Type B pancreatic cell (in vitro differentiated cells): ENCODE measurements at regions not wholly inside any gene's neighbourhood (a gene's known extent, or its start where the extent isn't known, plus 50 kb on each side); places are given as distances from the start of the nearest gene placed in this dataset.
"Not testable (repeated sequence)": the region's sequence is repeated elsewhere in the genome, so short reads cannot be mapped to it uniquely, and the experiment has no call there.

Source experiments
- DNase-seq: peaks from one replicate; pipeline ENCODE4 v3.0.0; 2021; ENCODE audit warnings: mixed read lengths; ENCODE audit not compliant: unreplicated experiment; ENCODE audit errors: extremely low spot score
- H3K27ac Mint-ChIP-seq: 2 replicates; pipeline ENCODE4 v1.8.0; 2021; ENCODE audit warnings: mild to moderate bottlenecking, mixed read lengths
- H3K27me3 Mint-ChIP-seq: 2 replicates; pipeline ENCODE4 v1.8.0; 2021; ENCODE audit warnings: mixed read lengths
- H3K36me3 Mint-ChIP-seq: 2 replicates; pipeline ENCODE4 v1.8.0; 2021; ENCODE audit warnings: mixed read lengths
- H3K4me1 Mint-ChIP-seq: one replicate; pipeline ENCODE4 v1.8.0; 2021; ENCODE audit warnings: mixed read lengths; ENCODE audit not compliant: unreplicated experiment
- H3K4me3 Mint-ChIP-seq: 2 replicates; pipeline ENCODE4 v1.8.0; 2021; ENCODE audit warnings: mild to moderate bottlenecking, mixed read lengths
- H3K9me3 Mint-ChIP-seq: 2 replicates; pipeline ENCODE4 v1.8.0; 2021; ENCODE audit warnings: mixed read lengths
- TF ChIP-seq, protein P1 (sequence below): fragments of 200-600 bp; sonication (generic); conservative IDR thresholded peaks from 2 replicates; pipeline ENCODE4 v1.5.0; 2021; ENCODE audit warnings: antibody characterized with exemption, mild to moderate bottlenecking

DNA sequence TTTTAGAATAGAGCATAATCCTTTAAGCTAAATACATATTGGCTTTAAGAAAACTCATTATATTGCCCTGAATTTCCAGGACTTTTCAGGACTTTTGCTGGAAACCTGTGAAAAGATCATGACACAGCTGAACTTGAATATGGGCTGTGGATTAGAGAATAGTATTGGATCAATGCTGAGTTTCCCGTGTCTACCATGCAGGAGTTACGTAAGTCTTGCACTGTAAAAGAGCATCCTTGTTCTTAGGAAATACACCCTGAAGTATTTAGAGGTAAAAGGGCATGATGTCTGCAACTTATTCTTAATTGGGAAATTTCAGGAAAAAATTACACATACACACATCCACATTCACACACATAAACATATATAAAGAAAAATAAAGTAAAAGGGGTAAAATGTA lies 82.1 kb downstream of the ZFP36L2 start:
- TF ChIP-seq, protein P1, sequence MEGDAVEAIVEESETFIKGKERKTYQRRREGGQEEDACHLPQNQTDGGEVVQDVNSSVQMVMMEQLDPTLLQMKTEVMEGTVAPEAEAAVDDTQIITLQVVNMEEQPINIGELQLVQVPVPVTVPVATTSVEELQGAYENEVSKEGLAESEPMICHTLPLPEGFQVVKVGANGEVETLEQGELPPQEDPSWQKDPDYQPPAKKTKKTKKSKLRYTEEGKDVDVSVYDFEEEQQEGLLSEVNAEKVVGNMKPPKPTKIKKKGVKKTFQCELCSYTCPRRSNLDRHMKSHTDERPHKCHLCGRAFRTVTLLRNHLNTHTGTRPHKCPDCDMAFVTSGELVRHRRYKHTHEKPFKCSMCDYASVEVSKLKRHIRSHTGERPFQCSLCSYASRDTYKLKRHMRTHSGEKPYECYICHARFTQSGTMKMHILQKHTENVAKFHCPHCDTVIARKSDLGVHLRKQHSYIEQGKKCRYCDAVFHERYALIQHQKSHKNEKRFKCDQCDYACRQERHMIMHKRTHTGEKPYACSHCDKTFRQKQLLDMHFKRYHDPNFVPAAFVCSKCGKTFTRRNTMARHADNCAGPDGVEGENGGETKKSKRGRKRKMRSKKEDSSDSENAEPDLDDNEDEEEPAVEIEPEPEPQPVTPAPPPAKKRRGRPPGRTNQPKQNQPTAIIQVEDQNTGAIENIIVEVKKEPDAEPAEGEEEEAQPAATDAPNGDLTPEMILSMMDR = no peak
- H3K27me3 Mint-ChIP-seq = no peaks in the 10 kb centered on the region
- DNase-seq = no peak
- no peak overlapping the region for H3K27ac Mint-ChIP-seq
- no peaks in the 10 kb centered on the region for H3K36me3 Mint-ChIP-seq
- H3K4me1 Mint-ChIP-seq = peaks cover 26% of the 10 kb centered on the region
- no peaks in the 10 kb centered on the region for H3K9me3 Mint-ChIP-seq
- no peak overlapping the region for H3K4me3 Mint-ChIP-seq

GRCh38 chr2:43143756-43144155 lies 82.7 kb downstream of the ZFP36L2 start:
- Mint-ChIP-seq H3K36me3 (no peaks in the 10 kb centered on the region), H3K27me3 (no peaks in the 10 kb centered on the region), H3K4me1 (peaks cover 27% of the 10 kb centered on the region), H3K27ac (no peak overlapping the region), H3K9me3 (no peaks in the 10 kb centered on the region), H3K4me3 (no peak overlapping the region)
- TF ChIP-seq, protein P1 = no peak
- DNase-seq = no peak

GRCh38 chr2:43142921-43143438 lies 83.4 kb downstream of the ZFP36L2 start:
- no peak overlapping the region for H3K27ac Mint-ChIP-seq
- TF ChIP-seq, protein P1 = no peak
- no peak for DNase-seq
- no peaks in the 10 kb centered on the region for H3K27me3 Mint-ChIP-seq
- no peaks in the 10 kb centered on the region for H3K36me3 Mint-ChIP-seq
- H3K4me1 Mint-ChIP-seq = peaks cover 33% of the 10 kb centered on the region
- H3K4me3 Mint-ChIP-seq = no peak overlapping the region
- H3K9me3 Mint-ChIP-seq = no peaks in the 10 kb centered on the region

GRCh38 chr2:43141636-43142151 lies 84.7 kb downstream of the ZFP36L2 start:
- H3K36me3 Mint-ChIP-seq, H3K27ac Mint-ChIP-seq, DNase-seq, H3K27me3 Mint-ChIP-seq, H3K9me3 Mint-ChIP-seq, H3K4me3 Mint-ChIP-seq: not testable (repeated sequence)
- H3K4me1 Mint-ChIP-seq = peaks cover 40% of the 10 kb centered on the region

- H3K36me3 Mint-ChIP-seq = no peaks in the 10 kb centered on the region
- TF ChIP-seq, protein P1 = no peak
- H3K27me3 Mint-ChIP-seq = no peaks in the 10 kb centered on the region
- H3K4me1 Mint-ChIP-seq = peaks cover 42% of the 10 kb centered on the region
- H3K4me3 Mint-ChIP-seq = peak overlapping the region; percentile 36
- no peaks in the 10 kb centered on the region for H3K9me3 Mint-ChIP-seq
- DNase-seq = no peak
- peak overlapping the region; percentile 67 for H3K27ac Mint-ChIP-seq
These were observed 86.3 kb downstream of the ZFP36L2 start for GRCh38 chr2:43139996-43140621.

GRCh38 chr2:43139501-43139900 lies 86.9 kb downstream of the ZFP36L2 start:
- Mint-ChIP-seq H3K27me3 (no peaks in the 10 kb centered on the region), H3K36me3 (no peaks in the 10 kb centered on the region), H3K4me1 (peaks cover 42% of the 10 kb centered on the region), H3K27ac (peak overlapping the region; percentile 67), H3K4me3 (no peak overlapping the region), H3K9me3 (no peaks in the 10 kb centered on the region)
- DNase-seq = no peak
- TF ChIP-seq, protein P1 = no peak
